HEK293T (cell line): ENCODE measurements at regions not wholly inside any gene's neighbourhood (a gene's known extent, or its start where the extent isn't known, plus 50 kb on each side); places are given as distances from the start of the nearest gene placed in this dataset.

Source experiments
- BHLHE40 ChIP-seq: fragments of 450-650 bp; IDR thresholded peaks from 2 replicates; pipeline ENCODE4 v1.6.1; 2016; ENCODE audit warnings: mild to moderate bottlenecking, moderate library complexity, borderline replicate concordance
- CTBP1 ChIP-seq: fragments of 450-650 bp; IDR thresholded peaks from 2 replicates; pipeline ENCODE4 v1.6.1; 2016; ENCODE audit warnings: borderline replicate concordance
- ELF4 ChIP-seq: fragments of 450-650 bp; IDR thresholded peaks from 2 replicates; pipeline ENCODE4 v1.6.1; 2017; ENCODE audit warnings: antibody characterized with exemption
- FOXM1 ChIP-seq: fragments of 450-650 bp; IDR thresholded peaks from 2 replicates; pipeline ENCODE4 v1.6.1; 2017; ENCODE audit warnings: mild to moderate bottlenecking, borderline replicate concordance
- HDGF ChIP-seq: fragments of 450-650 bp; IDR thresholded peaks from 2 replicates; pipeline ENCODE4 v1.6.1; 2017; ENCODE audit warnings: antibody characterized with exemption, borderline replicate concordance
- L3MBTL2 ChIP-seq: fragments of 450-650 bp; conservative IDR thresholded peaks from 2 replicates; pipeline ENCODE4 v1.6.1; 2016; ENCODE audit warnings: mild to moderate bottlenecking
- LEF1 ChIP-seq: fragments of 450-650 bp; IDR thresholded peaks from 2 replicates; pipeline ENCODE4 v1.6.1; 2017; ENCODE audit warnings: mild to moderate bottlenecking, borderline replicate concordance
- NFRKB ChIP-seq: fragments of 450-650 bp; IDR thresholded peaks from 2 replicates; pipeline ENCODE4 v1.6.1; 2016; ENCODE audit warnings: mild to moderate bottlenecking, moderate library complexity
- SP1 ChIP-seq: fragments of 450-650 bp; IDR thresholded peaks from 2 replicates; pipeline ENCODE4 v1.6.1; 2017
- SUZ12 ChIP-seq: fragments of 450-650 bp; IDR thresholded peaks from 2 replicates; pipeline ENCODE4 v1.6.1; 2016; ENCODE audit warnings: mild to moderate bottlenecking
- TF ChIP-seq, protein P1 (sequence below): fragments of 450-650 bp; IDR thresholded peaks from 2 replicates; pipeline ENCODE4 v1.6.1; 2016

- TF ChIP-seq FOXM1 (no peak), NFRKB (no peak), L3MBTL2 (no peak), BHLHE40 (no peak), ELF4 (no peak), HDGF (no peak), SUZ12 (no peak), LEF1 (no peak), SP1 (no peak), CTBP1 (no peak)
- TF ChIP-seq, protein P1, sequence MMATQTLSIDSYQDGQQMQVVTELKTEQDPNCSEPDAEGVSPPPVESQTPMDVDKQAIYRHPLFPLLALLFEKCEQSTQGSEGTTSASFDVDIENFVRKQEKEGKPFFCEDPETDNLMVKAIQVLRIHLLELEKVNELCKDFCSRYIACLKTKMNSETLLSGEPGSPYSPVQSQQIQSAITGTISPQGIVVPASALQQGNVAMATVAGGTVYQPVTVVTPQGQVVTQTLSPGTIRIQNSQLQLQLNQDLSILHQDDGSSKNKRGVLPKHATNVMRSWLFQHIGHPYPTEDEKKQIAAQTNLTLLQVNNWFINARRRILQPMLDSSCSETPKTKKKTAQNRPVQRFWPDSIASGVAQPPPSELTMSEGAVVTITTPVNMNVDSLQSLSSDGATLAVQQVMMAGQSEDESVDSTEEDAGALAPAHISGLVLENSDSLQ: no peak
Measured at GRCh38 chr18:60021556-60021955, 121.8 kb downstream of the PMAIP1 start.
